ENCODE measurements at regions not wholly inside any gene's neighbourhood (a gene's known extent, or its start where the extent isn't known, plus 50 kb on each side); places are given as distances from the start of the nearest gene placed in this dataset.

- Histone ChIP-seq H3K27ac (ENCODE audit: low read depth, low read length) (no peak overlapping the region), H3K4me3 (ENCODE audit: low read depth, low read length) (no peak overlapping the region), H3K9me3 (ENCODE audit: control insufficient read depth, insufficient read depth, low read length) (no peaks in the 10 kb centered on the region), H3K27me3 (ENCODE audit: control insufficient read depth, insufficient read depth, low read length) (no peaks in the 10 kb centered on the region)
- CTCF ChIA-PET: no interaction called here
- no peak for DNase-seq (ENCODE audit: low read depth, low spot score)
- no peak for TF ChIP-seq CTCF (IDR thresholded peaks at IDR 0.05; ENCODE audit: low read depth, low read length)
- POLR2A ChIA-PET: no interaction called here
These were observed 293.6 kb upstream of the MTNR1B start for GRCh38 chr11:92675810-92676209.

- H3K27me3 ChIP-seq (ENCODE audit: control insufficient read depth, insufficient read depth, low read length): no peaks in the 10 kb centered on the region
- ChIA-PET POLR2A (no interaction called here), CTCF (no interaction called here)
- no peak overlapping the region for H3K4me3 ChIP-seq (ENCODE audit: low read depth, low read length)
- no peak for DNase-seq (ENCODE audit: low read depth, low spot score)
- no peak overlapping the region for H3K27ac ChIP-seq (ENCODE audit: low read depth, low read length)
- TF ChIP-seq CTCF (IDR thresholded peaks at IDR 0.05; ENCODE audit: low read depth, low read length): no peak
- no peaks in the 10 kb centered on the region for H3K9me3 ChIP-seq (ENCODE audit: control insufficient read depth, insufficient read depth, low read length)
These were observed 291.3 kb upstream of the MTNR1B start for GRCh38 chr11:92678008-92678611.

GRCh38 chr11:92681586-92681985 is 287.9 kb upstream of the MTNR1B start:
- DNase-seq (ENCODE audit: low read depth, low spot score): no peak
- ChIA-PET CTCF (no interaction called here), POLR2A (no interaction called here)
- Histone ChIP-seq H3K27me3 (ENCODE audit: control insufficient read depth, insufficient read depth, low read length) (no peaks in the 10 kb centered on the region), H3K27ac (ENCODE audit: low read depth, low read length) (no peak overlapping the region), H3K4me3 (ENCODE audit: low read depth, low read length) (no peak overlapping the region), H3K9me3 (ENCODE audit: control insufficient read depth, insufficient read depth, low read length) (no peaks in the 10 kb centered on the region)
- TF ChIP-seq CTCF (IDR thresholded peaks at IDR 0.05; ENCODE audit: low read depth, low read length): no peak

- TF ChIP-seq CTCF (IDR thresholded peaks at IDR 0.05; ENCODE audit: low read depth, low read length): no peak
- no peak overlapping the region for H3K4me3 ChIP-seq (ENCODE audit: low read depth, low read length)
- no peak overlapping the region for H3K27ac ChIP-seq (ENCODE audit: low read depth, low read length)
- H3K9me3 ChIP-seq (ENCODE audit: control insufficient read depth, insufficient read depth, low read length): no peaks in the 10 kb centered on the region
- ChIA-PET POLR2A (no interaction called here), CTCF (no interaction called here)
- DNase-seq (ENCODE audit: low read depth, low spot score): no peak
- H3K27me3 ChIP-seq (ENCODE audit: control insufficient read depth, insufficient read depth, low read length): no peaks in the 10 kb centered on the region
These were observed 287.3 kb upstream of the MTNR1B start for GRCh38 chr11:92682136-92682535.

GRCh38 chr11:92682952-92683351 is 286.5 kb upstream of the MTNR1B start:
- no peaks in the 10 kb centered on the region for H3K27me3 ChIP-seq (ENCODE audit: control insufficient read depth, insufficient read depth, low read length)
- no peaks in the 10 kb centered on the region for H3K9me3 ChIP-seq (ENCODE audit: control insufficient read depth, insufficient read depth, low read length)
- POLR2A ChIA-PET: no interaction called here
- no peak overlapping the region for H3K4me3 ChIP-seq (ENCODE audit: low read depth, low read length)
- H3K27ac ChIP-seq (ENCODE audit: low read depth, low read length): no peak overlapping the region
- TF ChIP-seq CTCF (IDR thresholded peaks at IDR 0.05; ENCODE audit: low read depth, low read length): no peak
- CTCF ChIA-PET: no interaction called here
- no peak for DNase-seq (ENCODE audit: low read depth, low spot score)

Measured in AG04450 (cell line).